A549 (cell line): ENCODE measurements at regions not wholly inside any gene's neighbourhood (a gene's known extent, or its start where the extent isn't known, plus 50 kb on each side); places are given as distances from the start of the nearest gene placed in this dataset.

Experiments
- CTCF ChIP-seq: fragments of >200 bp; sonication (Bioruptor Twin); formaldehyde crosslinking; IDR thresholded peaks from 3 replicates; pipeline ENCODE4 v1.5.1; 2016
- EP300 ChIP-seq, 2 experiments: fragments of >200 bp; sonication (Bioruptor Twin); formaldehyde crosslinking; IDR thresholded peaks; 2 replicates in 1 of 2; 3 replicates in 1 of 2; pipeline ENCODE4 v1.6.1; 2016 to 2017
- HMGXB4 ChIP-seq: fragments of 250-450 bp; sonication (Bioruptor Pico); IDR thresholded peaks from 2 replicates; pipeline ENCODE4 v1.5.0; 2021; ENCODE audit warnings: mild to moderate bottlenecking, moderate library complexity, borderline replicate concordance
- MAFK ChIP-seq: fragments of 450-650 bp; IDR thresholded peaks from 2 replicates; pipeline ENCODE4 v1.6.1; 2014; ENCODE audit not compliant: partially characterized antibody
- MYC ChIP-seq: IDR thresholded peaks from 2 replicates; pipeline ENCODE4 v1.6.1; 2012; ENCODE audit warnings: mild to moderate bottlenecking, inconsistent platforms, low read length, improper control_type of control experiment, borderline replicate concordance
- NFE2L2 ChIP-seq: fragments of 150-350 bp; conservative IDR thresholded peaks from 2 replicates; pipeline ENCODE4 v1.6.1; 2014; ENCODE audit warnings: low read length
- PBX3 ChIP-seq: IDR thresholded peaks from 2 replicates; pipeline ENCODE4 v1.6.1; 2012
- POLR2A ChIP-seq: IDR thresholded peaks from 2 replicates; pipeline ENCODE4 v1.6.1; 2012; ENCODE audit warnings: mild to moderate bottlenecking, low read length
- REST ChIP-seq: fragments of 200-600 bp; sonication (generic); IDR thresholded peaks from 2 replicates; pipeline ENCODE4 v1.6.1; 2016; ENCODE audit warnings: antibody characterized with exemption, mild to moderate bottlenecking, moderate library complexity
- USF2 ChIP-seq: fragments of 450-650 bp; IDR thresholded peaks from 2 replicates; pipeline ENCODE4 v1.6.1; 2014; ENCODE audit warnings: antibody characterized with exemption

- TF ChIP-seq MAFK (no peak), EP300 (IDR thresholded peaks at IDR 0.05) (no peak), POLR2A (no peak), CTCF (no peak), PBX3 (no peak), REST (no peak), NFE2L2 (no peak), USF2 (no peak), MYC (no peak), HMGXB4 (CRISPR knock-in tag) (no peak)
Observed at GRCh38 chrX:139078342-139078741, 366.8 kb upstream of the FGF13 start.
